Peyer's patch (tissue), 4 donors: ENCODE measurements at regions not wholly inside any gene's neighbourhood (a gene's known extent, or its start where the extent isn't known, plus 50 kb on each side); places are given as distances from the start of the nearest gene placed in this dataset.

Experiments
- CTCF ChIP-seq, 6 experiments: fragments of 450-650 bp in 4 of 6; fragments of 200-600 bp in 2 of 6; sonication (generic) in 1 of 6; IDR thresholded peaks; one replicate each; pipeline ENCODE4 v1.5.1; 2017 to 2019; ENCODE audit warnings: antibody characterized with exemption in 6 of 6, mild to moderate bottlenecking in 3 of 6, moderate library complexity in 1 of 6
- POLR2A ChIP-seq, 2 donors: fragments of 450-650 bp; IDR thresholded peaks; one replicate each; pipeline ENCODE4 v1.5.1; 2017; ENCODE audit warnings: antibody characterized with exemption in 2 of 2, mild to moderate bottlenecking in 2 of 2, moderate library complexity in 2 of 2

GRCh38 chr3:159039286-159039685 lies 237.4 kb downstream of the MFSD1 start:
- TF ChIP-seq CTCF (IDR thresholded peaks at IDR 0.05): no peak
- no peak for TF ChIP-seq POLR2A (IDR thresholded peaks at IDR 0.05)
